Activated effector memory CD4-positive, alpha-beta T cell treated with anti-CD3 and anti-CD28 coated beads, Interleukin-2, amount 50 U/mL, for 16 hours (primary cell): ENCODE measurements at regions not wholly inside any gene's neighbourhood (a gene's known extent, or its start where the extent isn't known, plus 50 kb on each side); places are given as distances from the start of the nearest gene placed in this dataset.

Experiments
- DNase-seq: peaks from one replicate; pipeline ENCODE4 v3.0.0-alpha.2; 2020

GRCh38 chr16:85394456-85395206, 218.5 kb upstream of the GSE1 start:
- no peak for DNase-seq

DNA sequence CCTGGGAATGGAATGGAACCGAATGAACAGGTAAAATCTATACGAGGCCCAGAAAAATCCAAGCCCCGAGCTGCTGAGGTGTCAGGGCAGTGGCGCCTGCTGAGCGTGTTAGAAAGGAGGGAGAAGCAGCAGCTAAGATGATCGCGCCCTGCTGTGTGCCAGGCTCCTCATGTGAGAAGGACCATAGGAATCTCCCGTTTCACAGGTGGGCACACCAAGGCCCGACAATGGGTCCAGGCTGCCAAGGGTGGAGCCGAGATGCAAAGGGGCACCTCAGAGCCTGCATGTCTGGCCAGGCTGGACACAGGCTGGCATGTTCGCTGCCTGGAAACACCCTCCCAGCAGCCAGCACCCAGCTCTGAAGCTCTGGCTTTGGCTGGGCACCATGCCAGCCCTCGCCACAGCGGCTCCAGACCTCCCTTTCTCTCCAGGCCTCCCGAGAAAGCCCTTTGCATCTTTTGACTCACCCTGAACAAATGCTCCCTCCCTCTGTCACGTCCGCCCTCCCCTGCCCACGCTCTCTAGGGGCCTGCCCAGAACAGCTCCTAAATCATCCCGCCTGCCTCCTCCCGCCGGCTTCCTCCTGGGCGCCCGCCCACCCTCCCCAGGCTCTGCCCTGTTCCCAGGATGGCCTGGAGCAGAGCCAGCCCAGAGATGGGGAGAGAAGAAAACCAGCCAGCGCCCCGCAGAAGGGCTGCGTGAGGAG, 217.8 kb upstream of the GSE1 start:
- no peak for DNase-seq

- no peak for DNase-seq
These were observed 216.9 kb upstream of the GSE1 start for GRCh38 chr16:85395913-85396878.

DNA sequence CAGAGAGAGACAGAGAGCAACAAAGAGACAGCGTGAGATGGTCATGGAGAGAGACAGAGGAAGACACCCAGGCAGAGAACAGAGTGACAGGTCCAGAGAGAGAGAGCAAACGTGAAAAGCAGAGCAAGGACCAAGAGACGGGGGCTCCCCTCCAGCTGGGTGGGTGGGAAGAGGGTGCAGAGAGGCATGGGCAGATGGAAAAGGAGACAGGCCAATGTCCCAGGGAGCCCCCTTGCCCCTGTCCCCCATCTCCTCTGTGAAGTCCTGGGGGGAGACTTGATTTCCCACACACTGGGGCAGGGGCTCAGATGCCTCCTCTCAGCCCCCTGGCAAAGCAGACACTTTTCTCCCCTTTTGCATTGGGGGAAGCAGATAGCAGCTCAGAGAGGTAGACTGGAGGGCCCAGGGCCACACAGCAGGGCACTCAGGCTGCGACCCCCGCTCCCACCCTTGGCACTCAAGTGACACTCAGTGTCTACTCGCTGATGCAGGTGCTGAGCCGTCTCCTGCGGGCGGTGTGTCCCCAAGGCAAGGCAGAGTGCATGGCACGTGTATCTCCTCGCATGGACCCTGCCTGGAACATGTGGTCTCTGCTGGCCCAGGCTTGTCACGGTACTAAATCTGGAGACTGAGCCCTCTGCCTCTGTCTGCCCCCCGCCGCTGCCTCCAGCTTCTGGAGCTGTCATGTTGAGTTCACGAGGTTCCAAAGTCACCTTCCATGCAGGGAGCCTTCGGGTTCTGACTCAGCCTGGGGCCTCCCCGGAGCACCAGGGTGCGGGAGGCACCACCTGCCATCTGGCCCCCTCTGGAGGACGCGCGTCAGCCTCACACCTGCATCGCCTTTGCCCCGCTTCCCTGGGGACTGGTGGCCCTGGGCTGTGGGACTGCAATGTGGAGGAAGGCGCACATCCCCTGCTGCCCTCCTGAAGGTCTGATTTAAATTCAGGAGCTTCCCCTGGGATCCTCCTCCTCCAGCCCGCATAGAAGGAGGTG, 215.9 kb upstream of the GSE1 start:
- peak; percentile 54 for DNase-seq

DNA sequence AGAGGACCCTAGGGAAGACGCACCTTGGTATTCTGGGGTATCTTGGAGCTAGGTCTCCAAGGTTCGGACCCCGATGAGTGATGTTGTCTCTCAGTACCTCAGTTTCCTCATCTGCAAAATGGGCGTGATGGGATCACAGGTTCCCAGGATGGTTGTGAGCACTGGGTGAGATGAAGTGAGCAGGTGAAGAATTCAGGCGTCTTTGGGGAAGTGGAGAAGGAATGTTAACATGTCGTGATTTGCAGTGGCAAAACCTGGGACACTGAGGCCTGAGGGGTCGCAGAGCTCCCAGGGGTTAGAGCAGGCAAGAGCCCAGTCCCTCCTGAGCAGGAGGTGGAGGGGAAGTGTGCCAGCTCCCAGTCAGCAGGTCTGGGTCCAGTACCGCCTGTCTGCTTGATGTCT, 215.1 kb upstream of the GSE1 start:
- peak; percentile 24 for DNase-seq

- peak; percentile 56 for DNase-seq
These were observed 214.2 kb upstream of the GSE1 start for GRCh38 chr16:85398688-85399582.

- peak; percentile 55 for DNase-seq
These were observed 213.4 kb upstream of the GSE1 start for GRCh38 chr16:85399583-85400284.

- peak; percentile 24 for DNase-seq
These were observed 212.6 kb upstream of the GSE1 start for GRCh38 chr16:85400305-85401205.

- DNase-seq = peak; percentile 57
These were observed 211.7 kb upstream of the GSE1 start for GRCh38 chr16:85401370-85401916.

GRCh38 chr16:85401917-85402766, 211.0 kb upstream of the GSE1 start:
- DNase-seq = peak; percentile 53

DNA sequence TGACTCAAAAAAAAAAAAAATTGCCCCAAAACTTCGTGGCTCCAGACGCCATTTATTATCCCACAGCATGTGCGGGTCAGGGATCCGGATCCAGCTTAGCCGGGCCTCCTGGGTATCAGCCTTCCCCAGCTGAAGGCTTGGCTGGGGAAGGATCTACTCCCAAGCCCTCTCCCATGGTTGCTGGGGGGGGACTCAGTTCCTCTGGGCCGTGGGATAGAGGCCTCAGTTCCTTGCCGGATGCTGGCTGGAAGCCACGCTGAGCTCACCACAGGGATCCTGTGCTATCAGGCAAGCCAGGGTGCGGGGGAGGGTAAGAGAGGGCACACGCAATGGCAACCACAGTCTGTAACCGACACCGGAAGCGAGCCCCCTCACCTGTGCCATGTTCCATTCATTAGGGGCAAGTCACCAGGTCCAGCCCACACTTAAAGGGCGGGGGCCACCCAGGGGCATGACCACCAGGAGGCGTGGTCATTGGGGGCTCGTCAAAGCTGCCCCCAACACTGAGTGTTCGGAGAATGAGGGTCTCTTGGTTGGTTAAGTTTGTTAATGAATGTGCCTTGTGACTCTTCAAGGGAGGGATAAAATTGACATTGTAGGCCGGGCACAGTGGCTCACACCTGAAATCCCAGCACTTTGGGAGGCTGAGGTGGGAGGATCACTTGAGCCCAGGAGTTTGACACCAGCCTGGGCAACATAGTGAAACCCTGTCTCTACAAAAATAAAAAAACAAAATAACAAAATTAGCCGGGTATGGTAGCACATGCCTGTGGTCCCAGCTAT, 210.0 kb upstream of the GSE1 start:
- peak; percentile 46 for DNase-seq

DNA sequence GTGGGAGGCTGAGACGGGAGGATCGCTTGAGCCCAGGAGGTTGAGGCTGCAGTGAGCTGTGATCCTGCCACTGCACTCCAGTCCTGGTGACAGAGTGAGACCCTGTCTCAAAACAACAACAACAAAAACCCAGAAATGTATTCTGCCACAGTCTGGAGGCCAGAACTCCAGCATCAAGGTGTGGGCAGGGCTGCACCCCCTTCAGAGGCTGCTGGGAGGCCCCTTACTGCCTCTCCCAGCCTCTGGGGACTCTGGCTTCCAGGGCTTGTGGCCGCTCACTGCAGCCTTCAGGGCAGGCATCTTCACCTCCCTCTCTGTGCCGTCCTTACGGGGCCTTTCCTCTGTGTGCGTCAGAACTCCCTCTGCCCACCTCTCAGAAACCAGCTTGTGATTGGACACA, 209.4 kb upstream of the GSE1 start:
- no peak for DNase-seq

- DNase-seq = peak; percentile 58
These were observed 200.1 kb upstream of the GSE1 start for GRCh38 chr16:85412911-85413520.

GRCh38 chr16:85413691-85414663, 199.1 kb upstream of the GSE1 start:
- DNase-seq = peak; percentile 21
